GM18526 (cell line): ENCODE measurements at regions not wholly inside any gene's neighbourhood (a gene's known extent, or its start where the extent isn't known, plus 50 kb on each side); places are given as distances from the start of the nearest gene placed in this dataset.

Experiments used
- POLR2A ChIP-seq: IDR thresholded peaks from 3 replicates; pipeline ENCODE4 v1.6.1; 2011; ENCODE audit not compliant: insufficient read length; ENCODE audit errors: extremely low read depth

GRCh38 chr2:58688813-58689212 is 447.7 kb upstream of the FANCL start:
- TF ChIP-seq POLR2A: no peak

- no peak for TF ChIP-seq POLR2A
Observed at GRCh38 chr2:58686776-58687175, 445.7 kb upstream of the FANCL start.

GRCh38 chr2:58680755-58681310 is 439.7 kb upstream of the FANCL start:
- TF ChIP-seq POLR2A: no peak

GRCh38 chr2:58677748-58678147 is 436.6 kb upstream of the FANCL start:
- TF ChIP-seq POLR2A: no peak

GRCh38 chr2:58671675-58672074 is 430.6 kb upstream of the FANCL start:
- TF ChIP-seq POLR2A: no peak

- TF ChIP-seq POLR2A: no peak
Observed at GRCh38 chr2:58669998-58670397, 428.9 kb upstream of the FANCL start.

- no peak for TF ChIP-seq POLR2A
Observed at GRCh38 chr2:58667137-58667774, 426.1 kb upstream of the FANCL start.

GRCh38 chr2:58666323-58666970 is 425.3 kb upstream of the FANCL start:
- TF ChIP-seq POLR2A: no peak

GRCh38 chr2:58665154-58665553 is 424.0 kb upstream of the FANCL start:
- TF ChIP-seq POLR2A: no peak

GRCh38 chr2:58664523-58665151 is 423.5 kb upstream of the FANCL start:
- no peak for TF ChIP-seq POLR2A

GRCh38 chr2:58660046-58660445 is 418.9 kb upstream of the FANCL start:
- no peak for TF ChIP-seq POLR2A

GRCh38 chr2:58655152-58655551 is 414.0 kb upstream of the FANCL start:
- TF ChIP-seq POLR2A: no peak

GRCh38 chr2:58651930-58652329 is 410.8 kb upstream of the FANCL start:
- TF ChIP-seq POLR2A: no peak

GRCh38 chr2:58650781-58651180 is 409.7 kb upstream of the FANCL start:
- TF ChIP-seq POLR2A: no peak

GRCh38 chr2:58649756-58650155 is 408.6 kb upstream of the FANCL start:
- TF ChIP-seq POLR2A: no peak

- no peak for TF ChIP-seq POLR2A
Observed at GRCh38 chr2:58645017-58645416, 403.9 kb upstream of the FANCL start.
